ENCODE measurements at regions not wholly inside any gene's neighbourhood (a gene's known extent, or its start where the extent isn't known, plus 50 kb on each side); places are given as distances from the start of the nearest gene placed in this dataset.

DNA sequence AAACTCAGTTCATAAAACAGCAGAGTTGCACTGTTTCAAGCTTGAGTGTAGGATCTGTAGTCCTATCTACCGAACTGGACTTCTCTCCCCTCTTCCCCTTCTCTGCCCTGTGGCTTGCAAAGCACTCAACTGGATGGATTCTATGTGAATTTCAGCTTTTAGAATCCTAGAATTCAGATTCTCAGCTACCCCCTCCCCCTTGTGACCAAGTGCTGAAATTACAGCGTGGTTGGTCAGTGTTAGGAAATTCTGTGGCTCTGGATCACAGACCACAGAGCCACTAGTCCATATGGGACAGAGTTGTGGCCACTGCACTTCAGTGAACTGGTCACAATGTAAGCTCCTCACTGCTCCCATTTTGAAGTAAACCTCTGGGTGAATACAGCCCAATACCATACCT lies 64.6 kb upstream of the TRPC5 start:
- Histone ChIP-seq H3K9me3 (ENCODE audit: control insufficient read depth, insufficient read depth, low read depth, low read length) (no peaks in the 10 kb centered on the region), H3K4me1 (ENCODE audit: control insufficient read depth, extremely low read depth, insufficient read depth, low read length) (no peaks in the 10 kb centered on the region), H3K27ac (ENCODE audit: insufficient read depth, low read length) (no peak overlapping the region), H3K79me2 (ENCODE audit: control insufficient read depth, insufficient read depth, low read length) (no peaks in the 10 kb centered on the region), H4K20me1 (ENCODE audit: control insufficient read depth, extremely low read depth, insufficient read depth, low read length) (no peaks in the 10 kb centered on the region), H3K9ac (ENCODE audit: insufficient read depth, low read length) (no peak overlapping the region), H3K4me3 (replicated peaks in 1 of 4; ENCODE audit: control extremely low read depth in 1 of 4, insufficient read depth in 1 of 4, low read depth in 3 of 4, low read length in 4 of 4) (no peak overlapping the region), H3K36me3 (ENCODE audit: control insufficient read depth, insufficient read depth, low read length) (no peaks in the 10 kb centered on the region), H3K4me2 (ENCODE audit: extremely low read depth, insufficient read depth, low read length) (no peak overlapping the region), H2AFZ (ENCODE audit: low read length) (no peak overlapping the region), H3K27me3 (ENCODE audit: control insufficient read depth, insufficient read depth, low read length) (no peaks in the 10 kb centered on the region)
- DNase-seq (ENCODE audit: low read depth in 2 of 2) = peak in 1 of 2 donors; percentile 0
- TF ChIP-seq EZH2 (IDR thresholded peaks at IDR 0.05; ENCODE audit: low read length, missing control alignments) = no peak
- TF ChIP-seq, protein P1, sequence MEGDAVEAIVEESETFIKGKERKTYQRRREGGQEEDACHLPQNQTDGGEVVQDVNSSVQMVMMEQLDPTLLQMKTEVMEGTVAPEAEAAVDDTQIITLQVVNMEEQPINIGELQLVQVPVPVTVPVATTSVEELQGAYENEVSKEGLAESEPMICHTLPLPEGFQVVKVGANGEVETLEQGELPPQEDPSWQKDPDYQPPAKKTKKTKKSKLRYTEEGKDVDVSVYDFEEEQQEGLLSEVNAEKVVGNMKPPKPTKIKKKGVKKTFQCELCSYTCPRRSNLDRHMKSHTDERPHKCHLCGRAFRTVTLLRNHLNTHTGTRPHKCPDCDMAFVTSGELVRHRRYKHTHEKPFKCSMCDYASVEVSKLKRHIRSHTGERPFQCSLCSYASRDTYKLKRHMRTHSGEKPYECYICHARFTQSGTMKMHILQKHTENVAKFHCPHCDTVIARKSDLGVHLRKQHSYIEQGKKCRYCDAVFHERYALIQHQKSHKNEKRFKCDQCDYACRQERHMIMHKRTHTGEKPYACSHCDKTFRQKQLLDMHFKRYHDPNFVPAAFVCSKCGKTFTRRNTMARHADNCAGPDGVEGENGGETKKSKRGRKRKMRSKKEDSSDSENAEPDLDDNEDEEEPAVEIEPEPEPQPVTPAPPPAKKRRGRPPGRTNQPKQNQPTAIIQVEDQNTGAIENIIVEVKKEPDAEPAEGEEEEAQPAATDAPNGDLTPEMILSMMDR (conservative IDR thresholded peaks at IDR 0.05 in 1 of 2, IDR thresholded peaks at IDR 0.05 in 1 of 2; ENCODE audit: low read depth in 1 of 2, low read length in 2 of 2) = peak in 1 of 2 donors; percentile 31

DNA sequence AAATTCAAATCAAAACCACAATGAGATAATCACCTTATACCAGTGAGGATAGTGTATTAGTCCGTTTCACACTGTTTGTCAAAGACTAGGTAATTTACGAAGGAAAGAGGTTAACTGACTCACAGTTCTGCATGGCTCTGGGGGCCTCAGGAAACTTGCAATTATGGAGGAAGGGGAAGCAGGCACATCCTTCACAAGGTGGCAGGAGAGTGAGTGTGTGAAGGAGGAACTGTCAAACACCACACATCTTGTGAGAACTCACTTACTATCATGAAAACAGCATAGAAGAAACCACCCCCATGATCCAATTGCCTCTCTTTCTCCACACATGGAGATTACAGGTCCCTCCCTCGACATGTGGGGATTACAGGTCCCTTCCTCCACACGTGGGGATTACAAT lies 54.7 kb upstream of the TRPC5 start:
- Histone ChIP-seq H3K36me3 (ENCODE audit: control insufficient read depth, insufficient read depth, low read length) (no peaks in the 10 kb centered on the region), H3K9ac (ENCODE audit: insufficient read depth, low read length) (no peak overlapping the region), H3K4me3 (replicated peaks in 1 of 4; ENCODE audit: control extremely low read depth in 1 of 4, insufficient read depth in 1 of 4, low read depth in 3 of 4, low read length in 4 of 4) (no peak overlapping the region), H3K4me2 (ENCODE audit: extremely low read depth, insufficient read depth, low read length) (no peak overlapping the region), H3K9me3 (ENCODE audit: control insufficient read depth, insufficient read depth, low read depth, low read length) (no peaks in the 10 kb centered on the region), H3K27me3 (ENCODE audit: control insufficient read depth, insufficient read depth, low read length) (no peaks in the 10 kb centered on the region), H4K20me1 (ENCODE audit: control insufficient read depth, extremely low read depth, insufficient read depth, low read length) (no peaks in the 10 kb centered on the region), H3K4me1 (ENCODE audit: control insufficient read depth, extremely low read depth, insufficient read depth, low read length) (no peaks in the 10 kb centered on the region), H2AFZ (ENCODE audit: low read length) (no peak overlapping the region), H3K79me2 (ENCODE audit: control insufficient read depth, insufficient read depth, low read length) (no peaks in the 10 kb centered on the region), H3K27ac (ENCODE audit: insufficient read depth, low read length) (no peak overlapping the region)
- no peak for DNase-seq (ENCODE audit: low read depth in 2 of 2)
- TF ChIP-seq EZH2 (IDR thresholded peaks at IDR 0.05; ENCODE audit: low read length, missing control alignments) = no peak
- TF ChIP-seq, protein P1 (conservative IDR thresholded peaks at IDR 0.05 in 1 of 2, IDR thresholded peaks at IDR 0.05 in 1 of 2; ENCODE audit: low read depth in 1 of 2, low read length in 2 of 2) = no peak

All from fibroblast of lung (primary cell).